HL-60 (cell line): ENCODE measurements at regions not wholly inside any gene's neighbourhood (a gene's known extent, or its start where the extent isn't known, plus 50 kb on each side); places are given as distances from the start of the nearest gene placed in this dataset.

ENCODE experiments used
- SPI1 ChIP-seq: IDR thresholded peaks from 2 replicates; pipeline ENCODE4 v1.6.1; 2012; ENCODE audit warnings: low read depth, mild to moderate bottlenecking, borderline replicate concordance
- TF ChIP-seq, protein P1 (sequence below): IDR thresholded peaks from one replicate; pipeline ENCODE4 v1.5.1; 2011; ENCODE audit warnings: low read length, control low read depth, inconsistent platforms; ENCODE audit not compliant: insufficient read depth

DNA sequence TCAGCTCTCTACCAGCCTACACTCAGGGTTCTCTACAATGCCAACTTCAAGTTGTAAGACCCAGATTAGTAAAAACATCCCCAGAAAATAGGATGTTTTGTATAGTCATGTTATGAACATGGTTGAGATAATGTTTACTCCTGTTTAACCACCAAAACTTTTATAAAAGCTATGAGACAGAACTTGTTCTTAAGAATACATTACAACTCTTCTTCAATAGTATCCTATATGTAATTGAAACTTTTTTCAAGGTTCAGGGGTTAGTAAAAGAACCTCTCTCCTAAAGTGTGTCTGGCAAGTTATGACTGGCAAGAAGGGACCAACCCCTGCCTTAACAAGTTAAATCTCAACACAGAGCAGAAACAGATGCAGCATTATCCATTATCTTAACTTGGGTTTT is 118.8 kb upstream of the STK17B start:
- TF ChIP-seq, protein P1, sequence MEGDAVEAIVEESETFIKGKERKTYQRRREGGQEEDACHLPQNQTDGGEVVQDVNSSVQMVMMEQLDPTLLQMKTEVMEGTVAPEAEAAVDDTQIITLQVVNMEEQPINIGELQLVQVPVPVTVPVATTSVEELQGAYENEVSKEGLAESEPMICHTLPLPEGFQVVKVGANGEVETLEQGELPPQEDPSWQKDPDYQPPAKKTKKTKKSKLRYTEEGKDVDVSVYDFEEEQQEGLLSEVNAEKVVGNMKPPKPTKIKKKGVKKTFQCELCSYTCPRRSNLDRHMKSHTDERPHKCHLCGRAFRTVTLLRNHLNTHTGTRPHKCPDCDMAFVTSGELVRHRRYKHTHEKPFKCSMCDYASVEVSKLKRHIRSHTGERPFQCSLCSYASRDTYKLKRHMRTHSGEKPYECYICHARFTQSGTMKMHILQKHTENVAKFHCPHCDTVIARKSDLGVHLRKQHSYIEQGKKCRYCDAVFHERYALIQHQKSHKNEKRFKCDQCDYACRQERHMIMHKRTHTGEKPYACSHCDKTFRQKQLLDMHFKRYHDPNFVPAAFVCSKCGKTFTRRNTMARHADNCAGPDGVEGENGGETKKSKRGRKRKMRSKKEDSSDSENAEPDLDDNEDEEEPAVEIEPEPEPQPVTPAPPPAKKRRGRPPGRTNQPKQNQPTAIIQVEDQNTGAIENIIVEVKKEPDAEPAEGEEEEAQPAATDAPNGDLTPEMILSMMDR = no peak
- no peak for TF ChIP-seq SPI1
